Natural killer cell (primary cell): ENCODE measurements at regions not wholly inside any gene's neighbourhood (a gene's known extent, or its start where the extent isn't known, plus 50 kb on each side); places are given as distances from the start of the nearest gene placed in this dataset.
A peak's percentile ranks its signal among the peaks of the same experiment; 100 is the strongest.

Experiments used
- ATAC-seq, 3 donors: fragments of 150-1000 bp in 2 of 3; fragments of 200-7000 bp in 1 of 3; cut with Tn5 transposase; 1 replicate in 1 of 3; 2 replicates in 2 of 3; pipeline ENCODE4 v1.10.0; 2021; ENCODE audit warnings: mild to moderate bottlenecking in 2 of 3, moderate library complexity in 2 of 3
- DNase-seq, 2 donors: peaks; one replicate each; pipeline versions ENCODE4 v3.0.0 to v3.0.0-alpha.2; 2013 to 2021; ENCODE audit warnings: mixed read lengths in 1 of 2
- H3K27ac ChIP-seq: one replicate; pipeline ENCODE4 v1.5.1; 2013; ENCODE audit warnings: mild to moderate bottlenecking, low read length
- H3K27me3 ChIP-seq: one replicate; pipeline ENCODE4 v1.6.1; 2013; ENCODE audit warnings: low read length; ENCODE audit not compliant: control insufficient read depth, insufficient read depth
- H3K36me3 ChIP-seq: one replicate; pipeline ENCODE4 v1.6.1; 2013; ENCODE audit warnings: low read length; ENCODE audit not compliant: control insufficient read depth, insufficient read depth
- H3K4me1 ChIP-seq: one replicate; pipeline ENCODE4 v1.6.1; 2013; ENCODE audit warnings: low read length; ENCODE audit not compliant: control insufficient read depth, insufficient read depth
- H3K4me3 ChIP-seq: one replicate; pipeline ENCODE4 v1.5.1; 2013; ENCODE audit warnings: low read length
- H3K9me3 ChIP-seq: one replicate; pipeline ENCODE4 v1.6.1; 2013; ENCODE audit warnings: low read length; ENCODE audit not compliant: control insufficient read depth, insufficient read depth
- H3K27ac Mint-ChIP-seq, 2 donors: one replicate each; pipeline ENCODE4 v1.8.0; 2022; ENCODE audit warnings: mild to moderate bottlenecking in 2 of 2, mixed read lengths in 2 of 2, moderate library complexity in 1 of 2
- H3K27me3 Mint-ChIP-seq, 2 donors: one replicate each; pipeline ENCODE4 v1.8.0; 2022; ENCODE audit warnings: low read depth in 2 of 2, mixed read lengths in 2 of 2
- H3K36me3 Mint-ChIP-seq: one replicate; pipeline ENCODE4 v1.8.0; 2022; ENCODE audit warnings: mixed read lengths
- H3K4me1 Mint-ChIP-seq, 2 donors: one replicate each; pipeline ENCODE4 v1.8.0; 2022; ENCODE audit warnings: mixed read lengths in 2 of 2
- H3K4me3 Mint-ChIP-seq: one replicate; pipeline ENCODE4 v1.8.0; 2022; ENCODE audit warnings: mild to moderate bottlenecking, moderate library complexity, mixed read lengths
- H3K9me3 Mint-ChIP-seq, 2 donors: one replicate each; pipeline ENCODE4 v1.8.0; 2022; ENCODE audit warnings: mixed read lengths in 2 of 2
- CTCF ChIP-seq: fragments of 200-600 bp; IDR thresholded peaks from one replicate; pipeline ENCODE4 v1.8.0; 2022; ENCODE audit warnings: antibody characterized with exemption
- WGBS: methylation state at CpG from one replicate; pipeline ENCODE4 v1.1.7; 2013; ENCODE audit warnings: missing lambda C conversion rate; ENCODE audit not compliant: insufficient coverage; 5-methylcytosine and 5-hydroxymethylcytosine counted together
- intact Hi-C: fragments of 100-400 bp; cut with micrococcal nuclease; formaldehyde crosslinking; loops from one replicate; pipeline ENCODE4 v1.14.2; 2022

- Histone ChIP-seq H3K9me3 (no peaks in the 10 kb centered on the region), H3K27me3 (no peaks in the 10 kb centered on the region), H3K27ac (no peak overlapping the region), H3K36me3 (no peaks in the 10 kb centered on the region), H3K4me3 (no peak overlapping the region), H3K4me1 (no peaks in the 10 kb centered on the region)
- H3K27ac Mint-ChIP-seq, result no peak overlapping the region
- intact Hi-C loops, result no loop called here
- no peak overlapping the region for H3K4me3 Mint-ChIP-seq
- ATAC-seq (no peak), DNase-seq (peak in 1 of 2 donors; percentile 10)
- no peak for TF ChIP-seq CTCF
- WGBS, result 50% methylated on average over 22 of the region's 22 CpGs
- no peaks in the 10 kb centered on the region for H3K36me3 Mint-ChIP-seq
- no peaks in the 10 kb centered on the region for H3K9me3 Mint-ChIP-seq
- no peaks in the 10 kb centered on the region for H3K27me3 Mint-ChIP-seq
- H3K4me1 Mint-ChIP-seq, result no peaks in the 10 kb centered on the region
These were observed 80.4 kb downstream of the MYEOV start for GRCh38 chr11:69374110-69374945.

GRCh38 chr11:69374946-69375310, 81.0 kb downstream of the MYEOV start:
- Histone ChIP-seq H3K9me3 (no peaks in the 10 kb centered on the region), H3K27me3 (no peaks in the 10 kb centered on the region), H3K27ac (no peak overlapping the region), H3K4me1 (no peaks in the 10 kb centered on the region), H3K4me3 (no peak overlapping the region), H3K36me3 (no peaks in the 10 kb centered on the region)
- 77% methylated on average over 4 of the region's 4 CpGs for WGBS
- Mint-ChIP-seq H3K9me3 (no peaks in the 10 kb centered on the region), H3K4me1 (no peaks in the 10 kb centered on the region), H3K4me3 (no peak overlapping the region), H3K27me3 (no peaks in the 10 kb centered on the region), H3K36me3 (no peaks in the 10 kb centered on the region), H3K27ac (no peak overlapping the region)
- no peak for DNase-seq
- no peak for ATAC-seq
- intact Hi-C loops, result no loop called here
- TF ChIP-seq CTCF, result no peak

- H3K4me1 Mint-ChIP-seq, result no peaks in the 10 kb centered on the region
- no peaks in the 10 kb centered on the region for H3K27me3 ChIP-seq
- H3K27ac ChIP-seq, result no peak overlapping the region
- no peak overlapping the region for H3K4me3 ChIP-seq
- no peaks in the 10 kb centered on the region for H3K4me1 ChIP-seq
- no peaks in the 10 kb centered on the region for H3K36me3 ChIP-seq
- H3K27me3 Mint-ChIP-seq, result no peaks in the 10 kb centered on the region
- H3K36me3 Mint-ChIP-seq, result no peaks in the 10 kb centered on the region
- H3K4me3 Mint-ChIP-seq, result no peak overlapping the region
- ATAC-seq (no peak), DNase-seq (no peak)
- no peak for TF ChIP-seq CTCF
- H3K27ac Mint-ChIP-seq, result no peak overlapping the region
- intact Hi-C loops, result no loop called here
- no peaks in the 10 kb centered on the region for H3K9me3 ChIP-seq
- 91% methylated on average over 22 of the region's 22 CpGs for WGBS
- no peaks in the 10 kb centered on the region for H3K9me3 Mint-ChIP-seq
These were observed 81.6 kb downstream of the MYEOV start for GRCh38 chr11:69375316-69376154.
